HCT116 (cell line): ENCODE measurements at regions not wholly inside any gene's neighbourhood (a gene's known extent, or its start where the extent isn't known, plus 50 kb on each side); places are given as distances from the start of the nearest gene placed in this dataset.

Experiments
- ATAC-seq: fragments of 200-7000 bp; cut with Tn5 transposase; 2 replicates; pipeline ENCODE4 v1.9.1; 2020; ENCODE audit warnings: mild to moderate bottlenecking, moderate library complexity
- BruUV-seq: library from RNA; stranded (reverse); fragments of 400-500 nt; replicated peaks from 2 replicates; lab custom pipeline; 2021; lab: Mats Ljungman, UMichigan
- CTCF ChIA-PET: fragments of 300-600 bp; sonication (Branson Sonifier 250); formaldehyde crosslinking; loops from one replicate; lab custom pipeline; 2021; ENCODE audit warnings: antibody characterized with exemption; lab: Charles Lee
- POLR2A ChIA-PET: fragments of 300-600, 350-600 bp; sonication (Branson Sonifier 250); formaldehyde crosslinking; loops from one replicate; lab custom pipeline; 2021; ENCODE audit warnings: antibody characterized with exemption; lab: Charles Lee
- RAD21 ChIA-PET, 2 experiments: fragments of 300-600 bp; sonication (Branson Sonifier 250); formaldehyde crosslinking; loops; one replicate each; lab custom pipeline; 2023; ENCODE audit warnings: low total read pairs in 2 of 2; ENCODE audit not compliant: uncharacterized antibody in 2 of 2, unreplicated experiment in 2 of 2, low non-redundant PET in 1 of 2; lab: Charles Lee
- DNase-seq: peaks from one replicate; pipeline ENCODE4 v3.0.0-alpha.2; 2010; ENCODE audit warnings: low read depth, low spot score
- H2AFZ ChIP-seq: fragments of 200-600 bp; shearing (Covaris generic), sonication (generic); 2 replicates; pipeline ENCODE4 v1.6.1; 2017; ENCODE audit warnings: low read depth, mixed run types, mixed read lengths, antibody characterized with exemption, low read length; ENCODE audit not compliant: poor library complexity, severe bottlenecking
- H3K27ac ChIP-seq: 2 replicates; pipeline ENCODE4 v1.5.1; 2012; ENCODE audit warnings: low read depth, low read length
- H3K27me3 ChIP-seq: fragments of 200-600 bp; sonication (generic); 2 replicates; pipeline ENCODE4 v1.6.1; 2016; ENCODE audit warnings: mixed run types, low read length, mixed read lengths; ENCODE audit not compliant: insufficient read depth
- H3K36me3 ChIP-seq, 2 experiments: fragments of 200-500 bp in 1 of 2; fragments of 200-600 bp in 1 of 2; sonication (Bioruptor generic) in 1 of 2; sonication (generic) in 1 of 2; 2 replicates each; pipeline versions ENCODE4 v1.5.1 to v1.6.1; 2014 to 2016; ENCODE audit warnings: low read length in 2 of 2, inconsistent platforms in 1 of 2, mixed read lengths in 1 of 2, mixed run types in 1 of 2; ENCODE audit not compliant: insufficient read depth in 2 of 2, control insufficient read depth in 1 of 2
- H3K4me1 ChIP-seq, 2 experiments: fragments of 200-600 bp in 1 of 2; sonication (generic) in 1 of 2; 2 replicates each; pipeline versions ENCODE4 v1.5.1 to v1.6.1; 2012 to 2017; ENCODE audit warnings: low read length in 2 of 2, inconsistent platforms in 1 of 2, mild to moderate bottlenecking in 1 of 2, mixed read lengths in 1 of 2, mixed run types in 1 of 2, moderate library complexity in 1 of 2; ENCODE audit not compliant: insufficient read depth in 2 of 2, control insufficient read depth in 1 of 2
- H3K4me2 ChIP-seq: fragments of 200-600 bp; sonication (generic); 2 replicates; pipeline ENCODE4 v1.6.1; 2017; ENCODE audit warnings: mixed run types, low read length, mixed read lengths
- H3K4me3 ChIP-seq, 2 experiments: fragments of 200-600 bp in 1 of 2; sonication (generic) in 1 of 2; replicated peaks in 1 of 2; 2 replicates each; pipeline ENCODE4 v1.5.1; 2011 to 2016; ENCODE audit warnings: low read length in 2 of 2, control low read depth in 1 of 2, low read depth in 1 of 2, mild to moderate bottlenecking in 1 of 2, mixed read lengths in 1 of 2, mixed run types in 1 of 2
- H3K79me2 ChIP-seq: fragments of 200-600 bp; sonication (generic); 2 replicates; pipeline ENCODE4 v1.6.1; 2017; ENCODE audit warnings: mild to moderate bottlenecking, mixed run types, low read length, moderate library complexity, mixed read lengths; ENCODE audit not compliant: insufficient read depth
- H3K9ac ChIP-seq: fragments of 200-600 bp; sonication (generic); 2 replicates; pipeline ENCODE4 v1.6.1; 2016; ENCODE audit warnings: low read length, mixed read lengths
- H3K9me2 ChIP-seq: fragments of 200-600 bp; sonication (generic), shearing (Covaris generic); 2 replicates; pipeline ENCODE4 v1.6.1; 2017; ENCODE audit warnings: mixed run types, mild to moderate bottlenecking, moderate library complexity; ENCODE audit not compliant: insufficient read depth
- H3K9me3 ChIP-seq, 2 experiments: fragments of 200-500 bp in 1 of 2; fragments of 200-600 bp in 1 of 2; sonication (Bioruptor generic) in 1 of 2; sonication (generic) in 1 of 2; 2 replicates each; pipeline ENCODE4 v1.6.1; 2014 to 2017; ENCODE audit warnings: low read length in 2 of 2, mixed read lengths in 2 of 2, inconsistent platforms in 1 of 2, low read depth in 1 of 2, mild to moderate bottlenecking in 1 of 2, mixed run types in 1 of 2, moderate library complexity in 1 of 2; ENCODE audit not compliant: control insufficient read depth in 1 of 2, insufficient read depth in 1 of 2
- H4K20me1 ChIP-seq: fragments of 200-600 bp; sonication (generic), shearing (Covaris generic); 2 replicates; pipeline ENCODE4 v1.6.1; 2017; ENCODE audit warnings: mixed run types, mild to moderate bottlenecking, moderate library complexity; ENCODE audit not compliant: insufficient read depth
- CBX3 ChIP-seq: IDR thresholded peaks from 2 replicates; pipeline ENCODE4 v1.6.1; 2012; ENCODE audit warnings: low read depth
- ELF1 ChIP-seq: IDR thresholded peaks from 2 replicates; pipeline ENCODE4 v1.6.1; 2012; ENCODE audit warnings: low read depth, borderline replicate concordance
- EZH2 ChIP-seq: fragments of 200-600 bp; sonication (generic); IDR thresholded peaks from 2 replicates; pipeline ENCODE4 v1.6.1; 2017; ENCODE audit warnings: antibody characterized with exemption, mixed run types
- EZH2phosphoT487 ChIP-seq: fragments of 200-600 bp; IDR thresholded peaks from 2 replicates; pipeline ENCODE4 v1.6.1; 2018; ENCODE audit warnings: antibody characterized with exemption, borderline replicate concordance
- FOSL1 ChIP-seq: IDR thresholded peaks from 2 replicates; pipeline ENCODE4 v1.6.1; 2012; ENCODE audit warnings: low read depth
- JUND ChIP-seq: IDR thresholded peaks from 2 replicates; pipeline ENCODE4 v1.6.1; 2012
- SP1 ChIP-seq: IDR thresholded peaks from 2 replicates; pipeline ENCODE4 v1.6.1; 2012; ENCODE audit warnings: low read depth
- TCF7L2 ChIP-seq: IDR thresholded peaks from 2 replicates; pipeline ENCODE4 v1.7.0; 2011; ENCODE audit warnings: borderline replicate concordance, inconsistent platforms; ENCODE audit not compliant: insufficient read depth, insufficient read length; ENCODE audit errors: extremely low read depth
- ZFX ChIP-seq: fragments of 450-650 bp; IDR thresholded peaks from 2 replicates; pipeline ENCODE4 v1.6.1; 2017
- ZNF274 ChIP-seq: fragments of 200-500 bp; sonication (Bioruptor generic); IDR thresholded peaks from 2 replicates; pipeline ENCODE4 v1.6.1; 2014; ENCODE audit warnings: mild to moderate bottlenecking, low read depth, low read length, inconsistent platforms
- intact Hi-C: fragments of 100-400 bp; cut with micrococcal nuclease; formaldehyde crosslinking; loops from 2 replicates; pipeline ENCODE4 v1.10.0; 2022
- TF ChIP-seq, protein P1 (sequence below): IDR thresholded peaks from 2 replicates; pipeline ENCODE4 v1.6.1; 2011; ENCODE audit warnings: mild to moderate bottlenecking, low read length, moderate library complexity; ENCODE audit not compliant: insufficient replicate concordance; ENCODE audit errors: extremely low read depth
- TF ChIP-seq, protein P2 (sequence below): IDR thresholded peaks from 2 replicates; pipeline ENCODE4 v1.6.1; 2012

DNA sequence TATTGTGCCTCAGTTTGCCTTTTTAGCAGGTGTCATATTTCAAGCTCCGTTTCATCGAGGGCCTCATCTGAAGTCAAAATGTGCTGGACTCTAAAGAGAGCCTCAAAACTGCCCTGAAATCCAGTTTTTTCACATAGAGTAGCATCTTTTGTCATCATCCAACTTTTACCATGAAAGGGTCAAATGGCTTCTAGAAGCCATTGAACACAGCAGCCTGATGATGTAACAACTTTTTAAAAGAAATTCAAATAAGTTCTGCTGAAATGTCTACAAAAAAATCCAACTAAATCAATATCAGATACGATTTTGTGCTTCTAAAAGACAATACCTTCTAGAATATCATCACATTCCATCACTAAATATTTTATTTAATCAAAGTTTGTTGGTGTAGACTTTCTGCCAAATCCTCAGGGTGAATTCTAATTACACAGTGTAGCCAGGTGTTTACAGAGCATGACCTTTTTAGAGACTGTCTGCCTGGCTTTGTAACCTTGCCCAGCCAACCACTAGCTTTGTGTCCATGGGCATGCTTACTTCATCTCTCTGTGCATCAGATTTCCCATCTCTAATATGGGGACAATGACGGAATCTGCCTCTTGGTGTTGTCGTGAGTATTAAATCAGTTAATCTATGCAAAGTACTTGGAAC lies 505.0 kb downstream of the EBF1 start:
- Histone ChIP-seq H3K4me1 (no peaks in the 10 kb centered on the region), H4K20me1 (no peaks in the 10 kb centered on the region), H2AFZ (no peak overlapping the region), H3K79me2 (no peaks in the 10 kb centered on the region), H3K4me2 (no peak overlapping the region), H3K9ac (no peak overlapping the region), H3K27me3 (no peaks in the 10 kb centered on the region), H3K9me3 (no peaks in the 10 kb centered on the region), H3K36me3 (no peaks in the 10 kb centered on the region), H3K4me3 (no peak overlapping the region), H3K27ac (no peak overlapping the region), H3K9me2 (no peaks in the 10 kb centered on the region)
- BruUV-seq: no TSS peak
- CTCF ChIA-PET: no interaction called here
- POLR2A ChIA-PET: no interaction called here
- ATAC-seq (no peak), DNase-seq (no peak)
- TF ChIP-seq EZH2 (no peak), TCF7L2 (no peak), CBX3 (no peak)
- RAD21 ChIA-PET: no interaction called here
- intact Hi-C loops: no loop called here

DNA sequence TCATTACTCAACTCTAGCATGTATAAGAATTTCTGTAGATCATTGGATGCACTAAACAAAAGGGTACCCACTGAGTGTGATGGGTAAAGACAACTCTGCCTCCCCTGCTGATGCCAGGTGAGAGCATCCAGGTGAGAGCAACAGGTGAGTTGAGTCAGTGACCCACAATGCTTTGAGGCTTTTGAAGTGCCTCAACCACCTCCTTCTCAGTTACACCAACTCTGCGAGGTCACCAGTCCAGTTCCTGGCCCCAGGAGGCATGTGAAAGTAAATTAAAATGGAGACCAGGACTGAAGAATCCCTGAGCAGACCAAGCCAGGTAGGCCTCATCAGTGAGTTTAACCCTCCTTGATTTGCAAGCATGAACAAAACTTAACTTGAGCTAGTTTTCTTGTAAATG lies 505.8 kb downstream of the EBF1 start:
- no peaks in the 10 kb centered on the region for H3K4me1 ChIP-seq
- ATAC-seq: no peak

More for the DNA sequence above, 505.8 kb downstream of the EBF1 start:
- no peak overlapping the region for H3K4me2 ChIP-seq
- no peaks in the 10 kb centered on the region for H3K36me3 ChIP-seq
- no peak overlapping the region for H3K27ac ChIP-seq
- H2AFZ ChIP-seq: no peak overlapping the region
- intact Hi-C loops: no loop called here
- no TSS peak for BruUV-seq
- H3K9me2 ChIP-seq: no peaks in the 10 kb centered on the region
- no peaks in the 10 kb centered on the region for H3K27me3 ChIP-seq
- H4K20me1 ChIP-seq: no peaks in the 10 kb centered on the region
- no peaks in the 10 kb centered on the region for H3K79me2 ChIP-seq
- POLR2A ChIA-PET: no interaction called here
- CTCF ChIA-PET: no interaction called here
- no peak for TF ChIP-seq ELF1
- TF ChIP-seq, protein P1, sequence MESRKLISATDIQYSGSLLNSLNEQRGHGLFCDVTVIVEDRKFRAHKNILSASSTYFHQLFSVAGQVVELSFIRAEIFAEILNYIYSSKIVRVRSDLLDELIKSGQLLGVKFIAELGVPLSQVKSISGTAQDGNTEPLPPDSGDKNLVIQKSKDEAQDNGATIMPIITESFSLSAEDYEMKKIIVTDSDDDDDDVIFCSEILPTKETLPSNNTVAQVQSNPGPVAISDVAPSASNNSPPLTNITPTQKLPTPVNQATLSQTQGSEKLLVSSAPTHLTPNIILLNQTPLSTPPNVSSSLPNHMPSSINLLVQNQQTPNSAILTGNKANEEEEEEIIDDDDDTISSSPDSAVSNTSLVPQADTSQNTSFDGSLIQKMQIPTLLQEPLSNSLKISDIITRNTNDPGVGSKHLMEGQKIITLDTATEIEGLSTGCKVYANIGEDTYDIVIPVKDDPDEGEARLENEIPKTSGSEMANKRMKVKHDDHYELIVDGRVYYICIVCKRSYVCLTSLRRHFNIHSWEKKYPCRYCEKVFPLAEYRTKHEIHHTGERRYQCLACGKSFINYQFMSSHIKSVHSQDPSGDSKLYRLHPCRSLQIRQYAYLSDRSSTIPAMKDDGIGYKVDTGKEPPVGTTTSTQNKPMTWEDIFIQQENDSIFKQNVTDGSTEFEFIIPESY: no peak
- TF ChIP-seq ZFX: no peak
- TF ChIP-seq SP1: no peak
- TF ChIP-seq, protein P2, sequence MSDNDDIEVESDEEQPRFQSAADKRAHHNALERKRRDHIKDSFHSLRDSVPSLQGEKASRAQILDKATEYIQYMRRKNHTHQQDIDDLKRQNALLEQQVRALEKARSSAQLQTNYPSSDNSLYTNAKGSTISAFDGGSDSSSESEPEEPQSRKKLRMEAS: no peak
- no peak for TF ChIP-seq TCF7L2
- TF ChIP-seq JUND: no peak
- no peak for TF ChIP-seq CBX3
- no peak for TF ChIP-seq ZNF274
- no peak for TF ChIP-seq FOSL1
- TF ChIP-seq EZH2phosphoT487: no peak
- RAD21 ChIA-PET: no interaction called here
- no peak for DNase-seq
- no peak overlapping the region for H3K9ac ChIP-seq
- no peaks in the 10 kb centered on the region for H3K9me3 ChIP-seq
- H3K4me3 ChIP-seq: no peak overlapping the region
